ENCODE measurements at regions not wholly inside any gene's neighbourhood (a gene's known extent, or its start where the extent isn't known, plus 50 kb on each side); places are given as distances from the start of the nearest gene placed in this dataset.

- Histone ChIP-seq H3K36me3 (ENCODE audit: control insufficient read depth, insufficient read depth, low read length) (no peaks in the 10 kb centered on the region), H3K27me3 (ENCODE audit: control insufficient read depth in 2 of 2, insufficient read depth in 2 of 2, low read length in 2 of 2) (no peaks in the 10 kb centered on the region), H4K20me1 (replicated peaks; ENCODE audit: control insufficient read depth, insufficient read depth, low read length) (no peaks in the 10 kb centered on the region), H3K9ac (ENCODE audit: insufficient read depth in 1 of 2, low read depth in 2 of 2, low read length in 2 of 2) (no peak overlapping the region), H3K79me2 (ENCODE audit: control insufficient read depth, insufficient read depth, low read length) (no peaks in the 10 kb centered on the region), H3K4me1 (replicated peaks in 1 of 2; ENCODE audit: control insufficient read depth in 2 of 2, insufficient read depth in 2 of 2, low read length in 2 of 2) (no peaks in the 10 kb centered on the region), H3K4me3 (no peak overlapping the region), H3K9me1 (ENCODE audit: control insufficient read depth, insufficient read depth, low read length) (no peaks in the 10 kb centered on the region), H3K4me2 (ENCODE audit: insufficient read depth, low read length) (no peak overlapping the region), H3K27ac (ENCODE audit: extremely low read depth, low read depth, low read length) (no peak overlapping the region), H3K9me3 (replicated peaks; ENCODE audit: control insufficient read depth, insufficient read depth, low read depth, low read length) (no peaks in the 10 kb centered on the region), H2AFZ (ENCODE audit: low read depth, low read length) (peak overlapping the region; percentile 50; the same call in 1 of the 2 replicates)
- in situ Hi-C loops (cut with MboI) (no loop called here), intact Hi-C loops (cut with micrococcal nuclease) (no loop called here)
- FAIRE-seq (no peak), DNase-seq (ENCODE audit: extremely low read depth in 1 of 4, low spot score in 3 of 4) (no peak), ATAC-seq (no peak)
- BruUV-seq (replicated peaks): no TSS peak
- POLR2A ChIA-PET: no interaction called here
- 20% methylated on average over 1 of the region's 1 CpG for WGBS (ENCODE audit: insufficient coverage, low coverage, missing lambda C conversion rate)
- CTCF ChIA-PET (ENCODE audit: low intra/inter-chr PET ratio): no interaction called here
- TF ChIP-seq TEAD2 (tag; IDR thresholded peaks at IDR 0.05) (no peak), PKNOX1 (IDR thresholded peaks at IDR 0.05) (no peak), TSHZ1 (CRISPR knock-in tag; IDR thresholded peaks at IDR 0.05) (no peak), POLR2H (tag; IDR thresholded peaks at IDR 0.05; ENCODE audit: low read depth) (no peak), FOXJ2 (tag; IDR thresholded peaks at IDR 0.05) (no peak), ZNF444 (CRISPR knock-in tag; IDR thresholded peaks at IDR 0.05) (no peak), ZBTB12 (CRISPR knock-in tag; IDR thresholded peaks at IDR 0.05) (no peak), ARID4B (CRISPR knock-in tag; IDR thresholded peaks at IDR 0.05) (no peak), ZNF146 (CRISPR knock-in tag; IDR thresholded peaks at IDR 0.05; ENCODE audit: unreplicated experiment) (no peak), ZNF699 (CRISPR knock-in tag; IDR thresholded peaks at IDR 0.05; ENCODE audit: insufficient replicate concordance) (no peak), SREBF2 (CRISPR knock-in tag; IDR thresholded peaks at IDR 0.05) (no peak), HDAC3 (IDR thresholded peaks at IDR 0.05; ENCODE audit: borderline replicate concordance, partially characterized antibody) (no peak)
Measured at GRCh38 chr2:190129421-190130199, 67.1 kb upstream of the MSTN start.
